OCI-LY7 (cell line): ENCODE measurements at regions not wholly inside any gene's neighbourhood (a gene's known extent, or its start where the extent isn't known, plus 50 kb on each side); places are given as distances from the start of the nearest gene placed in this dataset.

Experiments
- CTCF ChIP-seq: fragments of 200-600 bp; sonication (generic); conservative IDR thresholded peaks from 2 replicates; pipeline ENCODE4 v1.5.1; 2014; ENCODE audit warnings: mild to moderate bottlenecking, antibody characterized with exemption, low read length, moderate library complexity, mixed read lengths
- EZH2phosphoT487 ChIP-seq: fragments of 200-600 bp; sonication (generic); IDR thresholded peaks from 2 replicates; pipeline ENCODE4 v1.6.1; 2018; ENCODE audit warnings: low read depth, borderline replicate concordance, mild to moderate bottlenecking, mixed run types, antibody characterized with exemption, low read length, moderate library complexity, mixed read lengths

GRCh38 chr7:136588216-136588615, 280.2 kb upstream of the CHRM2 start:
- TF ChIP-seq CTCF (no peak), EZH2phosphoT487 (no peak)
